GM21528 (cell line): ENCODE measurements at regions not wholly inside any gene's neighbourhood (a gene's known extent, or its start where the extent isn't known, plus 50 kb on each side); places are given as distances from the start of the nearest gene placed in this dataset.

ENCODE experiments used
- ATAC-seq: cut with Tn5 transposase; IDR thresholded peaks from one replicate; pipeline ENCODE4 v1.9.1; 2021; ENCODE audit warnings: mild to moderate bottlenecking, moderate library complexity; ENCODE audit not compliant: unreplicated experiment, low FRiP score

GRCh38 chr4:179447308-179447707, 2005.1 kb upstream of the AGA start:
- no peak for ATAC-seq

GRCh38 chr4:179465131-179465797, 2023.0 kb upstream of the AGA start:
- ATAC-seq, result no peak

GRCh38 chr4:179467878-179468277, 2025.6 kb upstream of the AGA start:
- ATAC-seq, result no peak

GRCh38 chr4:179472164-179472563, 2029.9 kb upstream of the AGA start:
- ATAC-seq, result no peak

- no peak for ATAC-seq
Measured at GRCh38 chr4:179478608-179479007, 2036.4 kb upstream of the AGA start.

GRCh38 chr4:179485781-179486180, 2043.5 kb upstream of the AGA start:
- ATAC-seq, result no peak

- no peak for ATAC-seq
Measured at GRCh38 chr4:179486570-179487335, 2044.5 kb upstream of the AGA start.

- no peak for ATAC-seq
Measured at GRCh38 chr4:179492260-179493080, 2050.2 kb upstream of the AGA start.

- no peak for ATAC-seq
Measured at GRCh38 chr4:179503976-179504375, 2061.7 kb upstream of the AGA start.

GRCh38 chr4:179509489-179509888, 2067.3 kb upstream of the AGA start:
- no peak for ATAC-seq

- ATAC-seq, result no peak
Measured at GRCh38 chr4:179521952-179522351, 2079.7 kb upstream of the AGA start.

GRCh38 chr4:179530958-179531357, 2088.7 kb upstream of the AGA start:
- no peak for ATAC-seq

GRCh38 chr4:179536694-179537093, 2094.5 kb upstream of the AGA start:
- ATAC-seq, result no peak

- no peak for ATAC-seq
Measured at GRCh38 chr4:179539641-179540040, 2097.4 kb upstream of the AGA start.

GRCh38 chr4:179543771-179544170, 2101.5 kb upstream of the AGA start:
- ATAC-seq, result no peak

GRCh38 chr4:179544496-179544895, 2102.3 kb upstream of the AGA start:
- ATAC-seq, result no peak

GRCh38 chr4:179552131-179552530, 2109.9 kb upstream of the AGA start:
- no peak for ATAC-seq

- ATAC-seq, result no peak
Measured at GRCh38 chr4:179563741-179564140, 2121.5 kb upstream of the AGA start.

- no peak for ATAC-seq
Measured at GRCh38 chr4:179569549-179569948, 2127.3 kb upstream of the AGA start.

- no peak for ATAC-seq
Measured at GRCh38 chr4:179582164-179582905, 2140.1 kb upstream of the AGA start.

GRCh38 chr4:179583221-179583620, 2141.0 kb upstream of the AGA start:
- ATAC-seq, result no peak
